ENCODE measurements at regions not wholly inside any gene's neighbourhood (a gene's known extent, or its start where the extent isn't known, plus 50 kb on each side); places are given as distances from the start of the nearest gene placed in this dataset.

DNA sequence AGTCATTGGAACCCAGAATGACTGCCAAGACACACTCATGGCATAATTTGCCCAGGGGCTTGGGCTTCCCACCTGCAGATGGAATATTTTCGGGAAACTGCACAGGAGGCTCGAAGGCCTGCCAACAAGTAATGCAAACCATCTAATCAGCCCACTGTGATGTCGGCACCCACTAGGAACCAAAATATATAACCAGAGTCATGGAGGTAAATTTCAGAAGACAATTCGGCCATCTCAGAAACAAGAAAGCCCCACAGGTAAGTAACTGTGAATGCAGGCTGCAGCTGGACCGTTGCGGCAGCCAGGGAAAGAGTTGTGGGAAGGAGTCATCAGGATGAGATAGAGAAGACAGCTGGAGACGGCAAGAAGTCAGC is 264.4 kb downstream of the SYK start:
- 87 to 90% methylated on average over 7 of the region's 7 CpGs for WGBS, 2 donors
- TF ChIP-seq POLR2A (IDR thresholded peaks at IDR 0.05) (no peak), EP300 (IDR thresholded peaks at IDR 0.05) (no peak)
- TF ChIP-seq, protein P1, sequence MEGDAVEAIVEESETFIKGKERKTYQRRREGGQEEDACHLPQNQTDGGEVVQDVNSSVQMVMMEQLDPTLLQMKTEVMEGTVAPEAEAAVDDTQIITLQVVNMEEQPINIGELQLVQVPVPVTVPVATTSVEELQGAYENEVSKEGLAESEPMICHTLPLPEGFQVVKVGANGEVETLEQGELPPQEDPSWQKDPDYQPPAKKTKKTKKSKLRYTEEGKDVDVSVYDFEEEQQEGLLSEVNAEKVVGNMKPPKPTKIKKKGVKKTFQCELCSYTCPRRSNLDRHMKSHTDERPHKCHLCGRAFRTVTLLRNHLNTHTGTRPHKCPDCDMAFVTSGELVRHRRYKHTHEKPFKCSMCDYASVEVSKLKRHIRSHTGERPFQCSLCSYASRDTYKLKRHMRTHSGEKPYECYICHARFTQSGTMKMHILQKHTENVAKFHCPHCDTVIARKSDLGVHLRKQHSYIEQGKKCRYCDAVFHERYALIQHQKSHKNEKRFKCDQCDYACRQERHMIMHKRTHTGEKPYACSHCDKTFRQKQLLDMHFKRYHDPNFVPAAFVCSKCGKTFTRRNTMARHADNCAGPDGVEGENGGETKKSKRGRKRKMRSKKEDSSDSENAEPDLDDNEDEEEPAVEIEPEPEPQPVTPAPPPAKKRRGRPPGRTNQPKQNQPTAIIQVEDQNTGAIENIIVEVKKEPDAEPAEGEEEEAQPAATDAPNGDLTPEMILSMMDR (IDR thresholded peaks at IDR 0.05) = no peak
- Histone ChIP-seq H3K9me3 (peaks cover 0 to 7% (median 0%) of the 10 kb centered on the region in 4 donors), H3K4me3 (no peak overlapping the region), H3K27me3 (no peaks in the 10 kb centered on the region), H3K4me1 (peaks cover 0 to 8% (median 4%) of the 10 kb centered on the region in 4 donors), H3K27ac (no peak overlapping the region), H3K36me3 (no peaks in the 10 kb centered on the region)
- DNase-seq (ENCODE audit: low spot score in 2 of 2) = no peak

DNA sequence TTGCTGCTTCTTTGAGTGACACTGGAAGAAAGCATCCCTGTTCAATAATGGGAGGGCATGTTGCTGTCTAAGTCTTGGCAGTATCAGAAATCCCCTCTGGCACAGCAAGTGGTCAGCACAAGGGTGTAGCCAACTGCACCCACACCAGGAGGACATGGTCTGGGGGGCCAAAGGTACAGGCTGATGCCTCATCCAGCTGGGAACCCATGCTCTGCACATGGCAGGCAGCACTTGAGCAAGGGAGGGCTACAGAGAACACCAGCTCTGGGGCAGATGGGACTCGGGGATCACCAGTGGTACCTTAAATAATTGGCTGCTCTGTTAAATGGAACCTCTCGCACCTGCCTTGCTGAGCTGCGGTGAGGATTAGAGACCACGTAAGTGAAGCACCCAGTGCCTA is 265.2 kb downstream of the SYK start:
- H3K9me3 ChIP-seq = peaks cover 0 to 7% (median 0%) of the 10 kb centered on the region in 4 donors
- no peaks in the 10 kb centered on the region for H3K27me3 ChIP-seq
- H3K4me1 ChIP-seq = peaks cover 0 to 2% (median 0%) of the 10 kb centered on the region in 4 donors
- H3K27ac ChIP-seq = no peak overlapping the region
- DNase-seq (ENCODE audit: low spot score in 2 of 2) = no peak
- no peak overlapping the region for H3K4me3 ChIP-seq
- TF ChIP-seq POLR2A (IDR thresholded peaks at IDR 0.05) = no peak
- no peak for TF ChIP-seq EP300 (IDR thresholded peaks at IDR 0.05)
- TF ChIP-seq, protein P1 (IDR thresholded peaks at IDR 0.05) = no peak
- no peaks in the 10 kb centered on the region for H3K36me3 ChIP-seq
- WGBS, 2 donors = 93 to 94% methylated on average over 4 of the region's 4 CpGs

- WGBS, 2 donors = 84 to 89% methylated on average over 4 of the region's 4 CpGs
- Histone ChIP-seq H3K27me3 (no peaks in the 10 kb centered on the region), H3K27ac (no peak overlapping the region), H3K4me3 (no peak overlapping the region), H3K9me3 (peaks cover 0 to 7% (median 0%) of the 10 kb centered on the region in 4 donors), H3K36me3 (no peaks in the 10 kb centered on the region), H3K4me1 (peaks cover 0 to 7% (median 0%) of the 10 kb centered on the region in 4 donors)
- no peak for DNase-seq (ENCODE audit: low spot score in 2 of 2)
- TF ChIP-seq, protein P1 (IDR thresholded peaks at IDR 0.05) = no peak
- TF ChIP-seq POLR2A (IDR thresholded peaks at IDR 0.05) = no peak
- no peak for TF ChIP-seq EP300 (IDR thresholded peaks at IDR 0.05)
These were observed 265.8 kb downstream of the SYK start for GRCh38 chr9:91067306-91067860.

DNA sequence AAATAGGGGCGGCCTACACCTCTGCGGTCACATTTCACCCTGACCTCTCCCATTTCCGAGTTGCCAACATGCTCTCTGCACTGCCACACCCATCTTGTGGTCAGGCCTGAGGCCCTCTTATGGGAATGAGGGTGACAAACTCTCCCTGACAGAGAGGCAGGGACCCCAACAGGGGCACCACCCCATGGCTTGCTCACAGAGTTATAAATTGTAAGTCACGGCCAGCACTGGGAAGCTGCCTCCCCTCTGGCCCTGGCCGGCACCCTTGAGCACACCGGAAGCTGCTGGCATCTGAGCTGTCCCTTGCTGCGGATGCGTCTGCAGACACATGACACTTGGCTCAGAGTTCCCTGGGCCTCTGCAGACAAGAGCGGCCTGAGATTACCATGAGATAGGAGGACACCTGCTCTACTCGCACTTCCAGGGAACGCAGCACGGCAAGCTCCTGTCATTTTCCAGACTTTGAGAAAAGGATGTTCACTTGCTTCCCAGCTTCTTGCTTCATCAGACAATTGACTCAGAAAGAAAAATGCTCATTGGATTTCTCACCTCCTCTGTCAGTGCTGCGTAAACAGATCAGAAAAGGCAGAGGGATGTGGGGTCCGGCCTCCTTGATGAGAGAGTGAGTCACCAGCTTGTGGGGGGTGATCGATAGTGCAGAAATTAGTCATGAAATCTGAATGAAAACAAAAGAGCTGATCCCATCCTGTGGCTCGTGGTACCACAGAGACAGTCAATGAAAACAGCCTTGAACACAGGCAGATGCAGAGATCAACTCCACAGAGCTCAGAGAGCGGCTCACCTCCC is 269.8 kb downstream of the SYK start:
- no peaks in the 10 kb centered on the region for H3K36me3 ChIP-seq
- WGBS, 2 donors = 82 to 89% methylated on average over 17 of the region's 17 CpGs
- H3K4me1 ChIP-seq = peaks cover 0 to 7% (median 0%) of the 10 kb centered on the region in 4 donors
- no peak for DNase-seq (ENCODE audit: low spot score in 2 of 2)
- no peak overlapping the region for H3K4me3 ChIP-seq
- no peak for TF ChIP-seq EP300 (IDR thresholded peaks at IDR 0.05)
- TF ChIP-seq, protein P1 (IDR thresholded peaks at IDR 0.05) = no peak
- no peak for TF ChIP-seq POLR2A (IDR thresholded peaks at IDR 0.05)
- peaks cover 0 to 7% (median 0%) of the 10 kb centered on the region in 4 donors for H3K9me3 ChIP-seq
- peak overlapping the region in 3 of 4 donors; percentile 17 to 63 (median 29) for H3K27ac ChIP-seq
- no peaks in the 10 kb centered on the region for H3K27me3 ChIP-seq
